SK-N-DZ (cell line): ENCODE measurements at regions not wholly inside any gene's neighbourhood (a gene's known extent, or its start where the extent isn't known, plus 50 kb on each side); places are given as distances from the start of the nearest gene placed in this dataset.
"Not testable (repeated sequence)": the region's sequence is repeated elsewhere in the genome, so short reads cannot be mapped to it uniquely, and the experiment has no call there.

ENCODE experiments used
- DNase-seq: peaks from one replicate; pipeline ENCODE4 v3.0.0-alpha.2; 2015; ENCODE audit warnings: low spot score

DNA sequence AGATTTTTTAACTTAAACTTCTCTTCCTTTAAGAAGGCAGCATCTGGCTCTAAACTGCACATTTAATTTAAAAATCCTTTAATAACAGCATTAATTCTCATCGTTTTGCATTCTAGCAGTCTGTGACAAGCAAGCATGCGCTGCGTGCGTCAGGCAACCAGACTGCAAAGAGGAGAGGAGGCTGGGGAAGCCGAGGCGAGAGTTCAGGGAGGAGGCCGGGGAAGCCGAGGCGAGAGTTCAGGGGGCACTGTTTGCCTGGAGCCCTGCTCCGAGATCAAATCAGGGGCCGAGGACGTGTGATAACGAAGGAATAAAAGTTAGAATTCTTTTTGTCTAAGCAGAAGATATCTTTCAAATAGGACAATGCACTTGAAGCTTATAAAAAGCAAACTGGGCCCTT, 435.7 kb downstream of the EFNB2 start:
- DNase-seq = no peak

- DNase-seq = no peak
Measured at GRCh38 chr13:106098778-106099177, 436.7 kb downstream of the EFNB2 start.

- no peak for DNase-seq
Measured at GRCh38 chr13:106096661-106097092, 438.8 kb downstream of the EFNB2 start.

DNA sequence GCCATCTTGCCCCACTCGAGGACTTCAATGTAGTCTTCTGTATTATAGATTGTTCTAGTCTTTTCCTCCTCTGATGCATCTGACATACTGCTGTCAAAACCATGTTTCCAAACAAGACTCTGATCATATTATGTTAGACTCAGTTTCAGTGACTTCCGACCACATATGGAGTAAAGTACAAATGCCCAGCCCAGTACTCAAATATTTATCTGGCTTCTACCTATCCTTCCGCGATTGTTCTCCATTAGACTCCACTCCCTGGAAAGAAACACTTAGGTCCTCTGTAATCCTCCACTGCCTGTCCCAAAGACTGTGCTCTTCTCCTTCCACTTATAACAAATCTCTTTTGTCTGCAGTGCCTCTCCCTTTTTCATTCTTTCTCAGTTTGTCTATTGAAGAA, 439.5 kb downstream of the EFNB2 start:
- DNase-seq = no peak

GRCh38 chr13:106095406-106095805, 440.1 kb downstream of the EFNB2 start:
- no peak for DNase-seq

DNA sequence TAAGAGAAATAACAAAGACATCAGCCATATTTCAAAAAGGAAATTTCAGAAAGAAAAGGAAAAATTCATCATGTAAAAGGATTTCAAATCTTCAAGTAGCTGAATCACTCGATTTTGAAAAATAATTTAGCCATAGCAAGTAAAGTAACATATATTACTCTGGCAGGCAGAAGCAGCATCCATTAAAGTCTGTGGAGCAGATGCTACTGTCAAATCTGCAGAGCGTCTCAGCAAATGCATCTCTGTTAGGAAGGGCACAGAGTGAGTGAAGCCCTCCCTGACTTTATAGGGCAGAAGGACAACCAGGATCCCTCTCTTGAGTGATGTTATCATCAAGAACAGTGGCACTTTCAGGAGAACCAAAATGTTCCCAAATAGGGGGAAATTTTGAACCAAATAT, 445.5 kb downstream of the EFNB2 start:
- no peak for DNase-seq

- DNase-seq = no peak
Measured at GRCh38 chr13:106089261-106089980, 446.0 kb downstream of the EFNB2 start.

GRCh38 chr13:106088085-106088484, 447.4 kb downstream of the EFNB2 start:
- no peak for DNase-seq

GRCh38 chr13:106087201-106087600, 448.3 kb downstream of the EFNB2 start:
- no peak for DNase-seq

DNA sequence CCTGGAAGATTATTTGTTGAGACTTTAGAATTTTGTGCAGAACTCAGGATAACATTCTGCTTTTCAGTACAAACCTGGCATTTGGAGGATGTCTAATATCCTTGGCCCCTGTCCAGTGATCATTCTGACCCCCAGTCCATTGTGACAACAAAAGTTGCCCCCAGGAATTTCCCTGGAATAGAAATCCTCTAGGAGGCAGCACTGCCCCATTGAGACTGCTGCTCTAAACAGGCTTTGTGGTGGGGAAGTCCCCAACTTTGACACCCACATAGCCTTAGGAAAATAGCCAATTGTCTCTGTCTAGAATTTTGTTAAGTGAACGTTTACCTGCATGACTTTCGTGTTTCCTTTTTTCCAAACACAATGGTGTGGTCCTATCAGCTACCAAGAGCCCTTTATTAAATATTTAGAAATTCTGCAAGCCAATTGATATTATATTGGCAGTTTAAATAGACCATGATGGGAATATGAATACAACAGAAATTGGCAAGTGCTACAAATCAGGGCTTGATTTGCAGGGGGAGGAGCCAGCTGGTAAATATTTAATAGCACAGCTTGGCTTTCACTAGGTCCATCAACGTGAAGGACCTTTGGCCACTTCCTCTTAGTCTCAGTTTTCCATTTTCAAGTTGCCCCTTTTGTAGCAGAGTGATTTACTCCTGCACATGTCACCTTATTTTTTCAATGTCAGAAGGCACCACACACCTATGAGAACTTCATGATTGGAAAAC, 451.7 kb downstream of the EFNB2 start:
- DNase-seq = no peak

DNA sequence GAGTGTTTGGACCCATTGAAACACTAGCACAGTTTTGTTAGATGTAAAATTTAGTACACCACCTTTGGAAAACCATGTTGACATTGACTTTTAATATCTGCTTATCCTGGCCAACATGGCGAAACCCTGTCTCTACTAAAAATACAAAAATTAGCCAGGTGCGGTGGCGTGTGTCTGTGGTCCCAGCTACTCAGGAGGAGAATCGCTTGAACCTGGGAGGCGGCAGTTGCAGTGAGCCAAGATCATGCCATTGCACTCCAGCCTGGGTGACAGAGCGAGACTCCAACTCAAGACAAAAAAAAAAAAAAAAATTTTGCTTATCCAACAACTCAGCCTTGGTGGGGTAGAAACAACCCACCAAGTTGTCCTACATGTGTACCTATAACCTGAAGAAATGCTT, 454.2 kb downstream of the EFNB2 start:
- not testable (repeated sequence) for DNase-seq

DNA sequence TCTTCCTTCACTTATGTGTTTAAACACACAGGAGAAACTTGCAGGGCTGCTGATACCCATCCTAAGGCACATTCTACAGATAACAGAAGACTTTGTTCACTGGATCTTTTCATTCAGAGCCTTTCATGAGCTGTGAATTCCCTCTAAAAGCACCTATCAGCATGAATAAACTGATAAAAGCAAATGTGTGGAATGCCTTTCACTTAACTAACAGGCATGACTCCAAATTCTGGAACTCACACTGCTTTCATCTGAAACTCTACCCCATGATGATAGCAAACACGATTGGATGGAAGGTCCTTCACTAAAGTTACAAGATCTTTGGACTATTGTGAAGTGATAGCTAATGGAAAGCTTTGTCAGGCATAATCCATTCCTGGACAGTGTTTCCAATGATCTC, 457.3 kb downstream of the EFNB2 start:
- DNase-seq = no peak

GRCh38 chr13:106077017-106077416, 458.4 kb downstream of the EFNB2 start:
- no peak for DNase-seq

DNA sequence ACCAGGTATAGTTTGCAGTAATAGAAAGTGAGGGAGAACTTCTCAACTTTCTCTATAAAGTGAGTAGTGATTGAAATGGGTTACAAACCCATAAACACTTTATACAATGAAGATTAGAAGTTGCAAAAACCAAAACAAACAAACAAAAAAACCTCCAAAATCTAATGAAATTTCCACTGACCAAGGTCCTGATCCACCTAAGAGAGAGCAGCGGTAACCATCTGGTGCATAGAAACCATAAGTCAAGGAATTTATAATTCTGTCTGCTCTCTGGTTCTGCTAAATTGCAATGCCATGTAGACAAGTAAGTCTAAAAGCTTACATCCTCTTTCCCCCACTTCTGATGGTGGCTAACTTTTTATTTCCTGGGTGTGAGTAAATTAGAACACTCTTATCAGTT, 463.4 kb downstream of the EFNB2 start:
- DNase-seq = no peak

DNA sequence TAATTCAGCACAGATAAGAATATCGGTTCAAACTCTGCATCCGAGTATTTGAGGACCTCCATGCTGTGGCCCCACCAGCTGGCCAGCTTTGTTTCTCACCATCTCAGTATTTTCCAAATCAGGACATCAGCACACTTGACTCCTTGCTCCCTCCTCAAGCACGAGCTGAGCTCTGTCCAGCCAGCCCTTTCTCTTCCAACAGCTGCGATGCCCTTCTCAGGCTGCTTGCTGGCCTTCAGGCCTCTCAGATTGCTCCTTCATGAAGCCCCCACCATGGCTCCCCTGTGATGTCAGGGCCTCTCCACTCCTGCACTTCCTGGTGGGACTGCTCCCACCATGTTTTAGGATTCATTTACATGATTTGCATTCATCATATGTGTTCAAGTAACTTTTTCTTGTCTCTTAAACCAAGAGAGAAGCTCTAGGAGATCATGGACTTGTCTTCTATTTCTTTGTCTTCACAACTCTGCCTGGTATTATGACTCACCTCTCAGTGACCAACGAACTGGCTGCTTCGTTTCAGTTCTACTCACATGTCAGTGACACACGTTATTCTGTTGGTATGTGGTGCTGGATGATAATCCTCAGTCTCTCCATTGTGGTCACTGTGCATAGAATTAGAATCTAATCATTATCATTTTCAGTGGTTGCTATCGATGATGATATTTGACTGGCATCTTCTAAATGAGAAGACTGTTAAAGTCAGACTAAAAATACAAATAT, 471.7 kb downstream of the EFNB2 start:
- no peak for DNase-seq

DNA sequence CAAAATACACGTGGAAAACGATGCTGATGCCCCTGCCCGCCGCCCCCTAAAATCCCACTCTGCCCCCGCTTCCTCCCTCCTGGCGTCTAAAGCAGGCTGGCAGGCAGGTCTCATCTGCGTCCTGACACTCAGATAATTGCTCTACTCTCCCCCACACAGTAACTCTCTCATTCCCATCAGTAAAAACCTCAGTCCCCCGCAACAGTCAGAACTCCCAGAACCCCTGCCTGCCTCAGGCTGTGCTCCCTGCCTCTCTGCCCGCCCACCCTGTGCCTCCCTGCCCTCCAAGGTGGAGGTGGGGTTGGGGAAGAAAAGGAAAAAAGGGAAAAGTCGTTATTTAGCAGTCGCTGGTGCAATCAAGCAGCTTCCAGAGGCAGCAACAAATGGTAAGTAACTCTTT, 473.7 kb downstream of the EFNB2 start:
- DNase-seq = no peak

GRCh38 chr13:106056851-106057250, 478.6 kb downstream of the EFNB2 start:
- no peak for DNase-seq

DNA sequence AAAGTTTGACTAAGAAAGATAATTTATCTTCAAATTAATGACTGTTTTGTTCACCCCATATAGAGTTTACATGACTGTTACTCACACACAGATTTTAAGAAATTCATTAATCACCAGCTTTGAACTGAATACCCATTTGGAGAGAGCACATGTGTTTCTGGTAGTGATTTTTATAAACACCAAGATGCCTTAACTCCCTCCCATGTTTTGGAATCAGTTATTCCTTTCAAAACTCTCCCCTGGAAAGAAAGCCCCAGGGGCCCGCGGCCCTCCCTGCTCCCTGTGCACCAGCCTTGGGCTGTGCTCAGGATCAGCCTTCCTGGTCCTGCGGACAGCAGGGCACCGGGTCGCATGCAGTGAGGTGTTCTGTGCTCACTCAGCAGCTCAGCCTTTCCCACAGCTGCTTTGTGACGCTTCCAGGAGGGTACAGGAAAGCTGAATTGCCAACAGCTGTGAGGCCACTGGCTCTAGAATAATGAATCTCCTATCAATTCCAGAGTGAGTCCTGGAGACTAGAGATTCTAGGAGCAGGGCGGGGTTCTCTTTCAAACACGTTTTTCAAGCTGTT, 483.2 kb downstream of the EFNB2 start:
- DNase-seq = no peak

DNA sequence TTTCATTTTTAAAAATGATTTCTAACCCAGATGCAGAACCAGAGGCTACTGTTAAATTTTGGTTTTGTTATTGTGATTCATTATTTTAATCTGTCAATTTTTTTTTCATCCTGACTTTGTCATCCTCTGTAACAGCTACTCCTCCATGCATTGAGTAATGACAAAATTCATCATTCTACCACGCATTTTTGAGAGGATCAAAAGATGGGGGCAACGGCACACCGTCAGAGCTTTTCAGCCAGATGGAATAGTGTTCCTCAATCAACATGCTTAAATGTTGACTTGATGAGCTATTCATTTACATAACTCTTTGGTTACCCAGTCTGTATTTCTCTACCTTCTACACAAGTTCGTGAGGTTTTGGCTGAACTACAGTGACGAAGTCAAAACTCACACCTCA, 486.3 kb downstream of the EFNB2 start:
- DNase-seq = no peak

DNA sequence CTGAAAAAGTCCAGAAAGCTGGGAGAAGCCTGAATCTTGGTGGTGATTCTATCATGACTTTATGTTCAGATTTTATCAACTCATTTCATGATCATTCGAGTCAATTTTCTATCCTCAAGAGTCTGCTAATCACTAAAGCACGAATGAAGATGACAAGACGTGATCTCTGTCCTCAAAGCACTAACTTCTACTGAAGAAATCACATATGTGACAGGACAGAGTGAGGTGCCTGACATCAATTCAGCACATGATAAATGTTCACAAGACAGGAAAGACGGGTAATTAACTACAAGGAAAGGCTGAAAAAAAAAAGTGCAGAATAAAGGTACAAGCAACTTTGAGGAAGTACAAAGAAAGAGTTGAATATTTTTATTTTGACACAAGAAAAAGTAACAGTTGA, 487.1 kb downstream of the EFNB2 start:
- DNase-seq = no peak

- DNase-seq = no peak
Measured at GRCh38 chr13:106047859-106048258, 487.6 kb downstream of the EFNB2 start.

DNA sequence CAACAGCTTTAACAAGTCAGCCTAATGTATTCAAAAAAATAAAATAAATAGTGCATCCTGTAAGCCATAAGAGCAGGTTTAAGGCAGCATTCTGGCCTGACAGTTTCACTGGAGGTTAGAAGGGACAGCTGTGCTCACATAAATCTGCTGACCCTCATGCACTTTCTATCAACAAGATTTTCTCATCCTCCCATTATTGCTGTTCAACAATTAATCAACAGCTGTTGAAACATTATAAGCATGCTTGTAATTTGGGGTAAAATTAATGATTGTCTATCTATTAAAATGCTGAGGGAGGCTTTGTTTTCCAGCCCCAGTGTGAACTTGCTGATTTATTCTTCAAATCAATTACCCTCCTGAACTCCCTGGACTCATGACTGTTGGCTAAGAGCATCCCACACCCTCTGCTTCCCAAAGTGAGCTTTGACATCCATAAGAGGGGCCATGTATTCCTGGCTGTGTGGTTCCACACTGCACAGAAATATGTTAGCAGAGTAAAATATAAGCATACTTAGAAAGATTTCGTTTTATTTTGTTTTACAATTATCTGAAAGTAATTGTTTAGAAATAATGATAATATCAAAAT, 492.4 kb downstream of the EFNB2 start:
- DNase-seq = no peak
